Stimulated activated naive CD4-positive, alpha-beta T cell (primary cell): ENCODE measurements at regions not wholly inside any gene's neighbourhood (a gene's known extent, or its start where the extent isn't known, plus 50 kb on each side); places are given as distances from the start of the nearest gene placed in this dataset.

ENCODE experiments used
- DNase-seq, 6 experiments: peaks; one replicate each; lab custom pipeline; 2025; lab: John Stamatoyannopoulos, UW

DNA sequence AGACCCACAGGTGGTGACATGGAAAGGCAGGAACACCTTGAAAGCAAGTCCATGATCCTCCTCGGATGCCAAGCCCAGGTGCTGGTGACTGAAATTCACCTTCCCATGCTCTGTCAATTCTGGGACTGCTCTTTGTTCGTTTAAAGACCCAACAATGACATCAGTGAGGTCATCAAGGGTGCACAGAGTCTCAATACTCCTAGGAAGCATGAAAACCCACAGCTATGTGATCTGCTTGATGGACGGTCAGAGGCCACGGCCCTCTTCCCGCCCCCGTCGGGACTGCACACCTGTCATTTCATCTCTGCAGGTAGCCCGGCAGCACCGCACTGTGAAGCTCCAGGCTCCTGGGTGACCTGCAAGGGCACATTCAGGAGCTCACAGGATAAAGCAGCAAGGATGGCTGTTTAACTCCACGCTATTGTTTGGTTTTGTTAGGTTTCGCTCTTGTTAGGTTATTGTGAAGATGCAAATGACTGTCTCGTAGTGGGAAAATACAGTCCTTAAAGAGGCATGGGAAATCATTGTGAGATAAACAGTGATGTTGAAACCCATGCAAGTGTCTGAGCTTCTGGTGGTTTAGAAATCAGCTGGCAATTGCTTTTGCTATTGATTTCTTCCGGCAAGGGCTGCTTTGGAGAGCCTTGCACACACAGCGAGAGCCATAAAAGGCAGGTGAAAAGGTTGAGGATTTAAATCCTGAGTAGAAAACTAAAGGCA is 124.8 kb upstream of the AJAP1 start:
- DNase-seq = no peak

DNA sequence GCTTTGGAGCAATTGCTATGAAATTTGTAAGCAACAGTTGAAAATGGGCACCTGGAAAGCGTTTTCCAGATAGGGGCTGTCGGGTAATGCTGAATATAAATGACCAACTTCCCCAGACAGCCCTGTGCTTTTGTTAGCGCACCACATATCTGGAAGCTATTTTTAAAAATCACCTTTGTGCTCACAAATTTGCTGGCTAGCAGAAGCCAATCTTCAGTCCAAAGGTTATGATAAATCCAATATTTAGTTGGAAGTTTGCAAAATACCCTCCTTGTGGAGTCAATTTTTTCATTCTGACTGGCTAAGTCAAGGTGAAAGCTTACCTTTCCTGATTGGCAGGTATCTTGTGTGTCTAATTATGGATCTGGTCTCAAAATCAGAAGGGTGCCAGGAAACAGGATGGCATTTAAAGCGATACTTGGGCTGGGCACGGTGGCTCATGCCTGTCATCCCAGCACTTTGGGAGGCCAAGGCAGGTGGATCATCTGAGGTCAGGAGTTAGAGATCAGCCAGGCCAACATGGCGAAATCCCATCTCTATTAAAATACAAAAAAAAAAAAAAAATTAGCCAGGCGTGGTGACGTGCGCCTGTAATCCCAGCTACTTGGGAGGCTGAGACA is 124.1 kb upstream of the AJAP1 start:
- no peak for DNase-seq

DNA sequence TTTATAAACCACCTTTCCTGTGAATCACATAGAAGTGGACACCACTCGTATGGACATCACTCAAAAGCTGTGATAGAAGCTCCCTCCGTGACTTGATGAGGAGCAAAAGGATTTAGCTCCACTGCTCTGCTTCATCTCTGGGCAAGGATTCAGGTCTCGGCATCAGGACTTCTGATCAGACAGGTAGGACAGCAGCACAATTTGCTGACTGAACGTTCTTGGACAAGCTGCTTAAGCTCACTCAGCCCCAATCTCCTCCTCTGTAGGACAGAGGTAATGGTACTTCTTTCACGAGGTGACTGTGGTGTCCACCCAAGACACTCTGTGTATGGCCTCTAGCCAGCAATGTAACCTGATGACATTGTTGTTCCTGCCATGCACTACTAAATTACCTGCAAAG is 122.6 kb upstream of the AJAP1 start:
- DNase-seq = no peak

DNA sequence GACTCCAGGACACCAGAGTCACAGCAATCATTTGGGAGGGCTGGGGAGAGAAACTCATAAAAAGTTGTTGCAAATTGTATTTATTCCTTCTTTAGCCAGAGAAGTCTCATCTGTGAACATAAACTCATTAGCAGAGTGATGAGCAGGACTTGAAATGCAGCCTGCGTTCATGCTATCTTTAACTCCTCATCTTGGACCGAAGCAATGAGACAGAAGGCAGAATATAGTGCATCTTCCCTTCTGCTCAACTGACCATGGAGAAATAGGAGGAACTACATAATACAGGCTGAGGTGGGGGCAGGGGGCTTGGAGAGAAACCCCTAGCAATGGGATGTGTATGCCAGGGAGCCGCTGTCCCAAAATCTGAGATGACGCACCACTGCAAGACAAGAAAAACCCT is 121.8 kb upstream of the AJAP1 start:
- no peak for DNase-seq

DNA sequence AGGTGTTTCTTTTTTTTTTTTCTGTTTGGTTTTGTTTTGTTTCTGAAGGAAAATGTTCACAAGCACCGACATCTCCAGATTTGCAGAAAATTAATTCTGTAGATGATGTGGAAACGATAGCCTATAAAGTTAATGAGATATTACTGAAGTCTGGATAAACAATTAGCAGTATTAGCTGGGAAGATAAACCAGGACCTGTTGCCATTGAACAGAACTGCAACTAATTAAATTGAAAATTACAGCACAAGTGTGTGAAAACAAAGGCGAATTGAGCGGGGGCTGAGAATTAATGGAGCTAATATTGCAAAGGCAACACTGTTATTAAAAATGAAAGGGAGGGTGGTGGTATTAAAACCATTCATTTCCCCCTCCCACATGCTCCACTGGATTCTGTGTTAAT is 107.5 kb upstream of the AJAP1 start:
- DNase-seq = no peak

DNA sequence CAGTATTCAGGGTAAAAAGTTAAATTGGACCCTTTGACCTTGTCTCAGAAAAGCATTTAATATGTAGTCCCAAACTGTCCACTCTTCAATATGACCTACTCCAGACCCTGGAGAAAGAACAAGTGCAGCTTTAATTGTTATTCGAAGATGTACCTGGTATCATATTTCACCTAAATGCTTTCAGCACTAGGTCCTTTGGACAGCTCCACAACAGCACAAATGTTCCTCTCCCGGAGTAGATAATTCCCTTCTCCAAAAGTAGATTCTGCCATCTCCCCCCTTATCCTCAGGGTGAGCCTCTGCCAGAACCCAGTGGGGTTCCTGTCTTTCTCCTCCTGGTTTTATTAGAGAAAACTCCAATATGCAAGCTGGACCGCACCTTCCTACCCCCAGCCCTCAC is 104.5 kb upstream of the AJAP1 start:
- DNase-seq = no peak

DNA sequence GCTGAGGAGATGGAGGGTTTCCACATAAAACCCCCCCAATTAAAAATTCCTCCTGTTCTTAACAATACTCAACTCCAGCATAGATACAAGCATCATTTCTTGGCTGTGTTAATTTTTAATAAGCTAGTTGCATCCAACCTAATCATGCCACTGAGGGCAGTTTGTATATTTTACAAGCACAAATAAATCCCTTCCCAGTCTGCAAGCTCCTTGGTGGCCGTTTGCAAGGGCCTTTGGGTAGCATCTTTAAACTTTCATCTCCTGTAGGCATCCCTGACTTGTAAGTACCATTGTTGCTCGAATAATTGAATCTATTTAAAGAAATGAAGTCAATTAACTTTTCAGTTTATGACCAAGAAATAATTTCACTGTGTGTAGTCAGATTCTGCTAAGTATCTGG is 103.5 kb upstream of the AJAP1 start:
- DNase-seq = no peak

DNA sequence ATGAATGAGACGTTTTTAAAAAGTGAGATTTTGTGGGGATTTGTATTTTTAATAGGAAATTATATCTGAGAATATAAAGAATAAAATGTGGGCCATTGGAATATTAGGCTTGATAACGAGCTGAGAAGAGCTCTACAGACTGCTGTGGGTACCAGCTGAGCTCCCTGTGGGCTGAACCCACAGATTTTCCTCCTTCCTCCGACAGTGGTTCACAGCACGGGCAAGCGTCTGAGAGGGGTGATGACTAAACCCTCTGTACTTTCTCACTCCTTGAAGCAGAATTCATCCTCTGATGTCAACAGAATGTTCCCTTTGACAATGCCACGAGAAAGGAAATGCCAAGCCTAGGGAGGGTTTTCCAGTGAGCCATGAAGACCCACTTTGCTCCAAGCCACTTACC is 102.7 kb upstream of the AJAP1 start:
- DNase-seq = no peak

DNA sequence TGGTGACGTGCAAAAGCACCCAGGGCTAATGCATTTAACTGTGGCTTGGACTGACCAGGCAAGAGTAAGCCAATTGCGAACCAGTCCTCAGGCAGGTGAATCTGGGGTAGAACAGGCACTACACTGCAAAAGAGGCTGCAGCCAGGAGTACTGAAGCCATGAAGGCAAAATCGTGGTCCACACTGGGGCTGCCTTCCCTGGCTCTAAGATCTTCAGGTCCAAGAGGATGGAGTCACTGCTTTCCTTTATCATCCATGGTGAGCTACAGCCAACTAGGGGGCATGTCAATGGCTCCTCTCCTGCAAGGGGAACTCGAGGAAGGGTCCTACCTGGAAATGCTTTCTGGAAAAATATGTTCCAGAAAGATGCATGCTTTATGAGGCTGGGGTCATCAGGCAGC is 100.6 kb upstream of the AJAP1 start:
- DNase-seq = no peak

DNA sequence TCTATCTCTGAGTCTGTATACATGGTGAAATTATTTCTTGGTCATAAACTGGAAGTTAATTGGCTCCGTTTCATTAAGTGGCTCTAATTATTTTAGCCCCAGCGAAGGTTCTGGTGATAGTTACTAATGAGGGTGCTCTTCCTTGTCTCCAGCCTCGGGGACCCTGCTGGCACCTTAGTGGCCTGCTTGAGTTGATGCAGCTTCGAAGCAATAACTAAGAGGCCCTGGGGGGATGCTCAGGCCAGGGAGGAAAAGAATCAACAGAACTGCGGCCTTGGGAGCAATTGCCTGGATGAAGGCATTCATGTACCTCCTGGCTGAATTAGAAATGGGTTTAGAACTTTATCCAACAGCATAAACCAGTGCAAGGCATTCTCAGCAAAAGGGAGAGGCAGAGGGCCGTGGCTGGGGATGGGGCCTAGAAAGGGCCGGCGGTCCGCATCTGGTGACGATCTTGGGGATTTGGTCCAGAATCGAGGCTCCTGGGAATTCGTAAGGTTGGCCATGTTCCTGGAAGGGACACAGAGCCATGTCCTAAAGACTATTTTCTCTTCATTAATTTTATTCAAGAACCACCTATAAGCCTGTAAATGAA is 100.0 kb upstream of the AJAP1 start:
- no peak for DNase-seq

DNA sequence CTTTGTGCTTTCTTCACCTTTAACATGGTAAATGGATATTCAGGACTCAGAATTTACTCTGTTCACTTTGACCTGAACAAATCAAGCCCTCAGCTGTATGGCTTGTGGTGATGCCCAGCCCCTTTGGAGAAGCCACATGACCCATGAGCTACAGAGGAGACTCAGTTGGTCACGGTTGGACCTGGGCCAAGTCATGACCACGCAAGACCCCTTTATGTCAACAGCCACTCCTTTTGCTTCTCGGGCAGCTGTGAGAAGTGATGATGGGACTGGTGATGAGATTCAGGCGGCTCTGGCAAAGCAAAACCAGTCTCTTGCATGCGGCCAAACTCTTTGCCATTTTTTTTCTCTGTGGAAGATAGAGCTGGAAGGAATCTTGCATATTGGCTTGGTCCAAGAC is 96.5 kb upstream of the AJAP1 start:
- DNase-seq = no peak

DNA sequence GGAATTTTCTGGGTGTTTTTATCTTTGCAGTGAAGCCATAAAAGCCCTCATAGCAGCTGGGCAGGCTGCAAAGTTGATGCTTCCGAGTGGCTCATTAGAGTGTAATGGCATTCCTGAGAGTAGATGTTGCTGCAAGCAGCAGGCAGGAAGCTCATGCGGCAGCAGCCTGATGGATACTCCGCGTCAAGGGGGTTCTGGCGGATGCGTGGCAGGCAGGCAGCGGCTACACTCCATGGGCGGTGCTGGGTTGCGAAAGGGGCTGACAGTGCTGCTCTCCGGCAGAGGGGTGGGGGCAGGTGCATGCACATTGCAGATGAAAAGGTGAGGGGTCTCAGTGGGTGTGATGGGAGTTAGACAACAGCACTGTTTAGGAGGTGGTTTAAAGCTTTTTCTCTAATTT is 93.2 kb upstream of the AJAP1 start:
- DNase-seq = no peak

DNA sequence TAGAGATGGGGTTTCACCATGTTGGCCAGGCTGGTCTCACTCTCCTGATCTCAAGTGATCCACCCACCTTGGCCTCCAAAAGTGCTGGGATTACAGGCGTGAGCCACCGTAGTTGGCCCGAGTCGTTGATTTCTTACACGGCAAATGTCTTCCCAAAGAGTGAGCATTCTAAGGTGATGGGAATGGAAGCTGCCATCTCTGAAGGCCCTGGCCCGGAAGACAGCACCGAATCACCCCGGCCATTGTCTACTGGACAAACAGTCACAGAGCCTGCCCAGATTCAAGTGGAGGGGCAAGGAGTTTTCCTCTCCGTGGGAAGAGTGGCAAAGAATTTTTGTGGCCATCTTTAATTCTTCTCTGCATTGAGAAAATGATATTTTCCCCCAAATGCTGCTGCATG is 92.1 kb upstream of the AJAP1 start:
- DNase-seq = no peak

DNA sequence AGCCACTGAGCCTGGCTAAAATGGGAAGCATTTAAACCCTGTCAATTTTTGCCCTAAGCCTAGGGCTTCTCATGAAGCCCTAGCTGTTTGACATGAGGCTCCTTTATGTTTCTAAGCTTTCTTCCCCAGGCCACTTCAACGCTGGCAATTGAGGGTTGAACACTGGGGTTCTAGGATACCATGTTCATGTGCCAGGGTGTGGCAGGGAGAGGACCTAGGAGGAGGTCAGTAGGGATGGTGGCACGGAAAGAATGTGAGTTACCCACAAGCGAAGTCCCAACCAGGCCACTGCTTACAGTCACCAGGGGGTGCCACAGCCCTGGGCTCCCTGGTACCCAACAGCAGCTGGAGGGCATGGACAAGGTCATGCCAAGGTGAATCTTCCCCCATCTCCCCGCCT is 90.8 kb upstream of the AJAP1 start:
- no peak for DNase-seq

DNA sequence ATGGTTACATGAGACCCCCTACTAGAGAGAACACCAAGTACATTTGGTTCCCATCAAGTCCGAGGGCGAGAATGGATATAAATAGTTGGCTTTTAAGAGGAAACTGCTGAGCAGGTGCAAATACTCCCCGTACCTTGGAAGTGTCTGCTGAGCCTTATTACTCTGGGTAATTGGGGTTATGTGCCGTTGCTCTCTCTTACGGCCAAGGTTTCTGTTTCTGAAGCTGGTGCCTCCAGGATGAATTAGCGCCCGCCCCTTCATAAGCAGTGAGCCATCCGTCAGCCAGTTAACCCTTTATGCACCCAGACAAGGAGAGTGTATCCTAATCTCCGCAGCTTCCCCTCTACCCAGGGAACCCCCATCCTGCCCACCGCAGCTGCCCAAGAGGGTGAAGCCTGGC is 90.4 kb upstream of the AJAP1 start:
- no peak for DNase-seq

DNA sequence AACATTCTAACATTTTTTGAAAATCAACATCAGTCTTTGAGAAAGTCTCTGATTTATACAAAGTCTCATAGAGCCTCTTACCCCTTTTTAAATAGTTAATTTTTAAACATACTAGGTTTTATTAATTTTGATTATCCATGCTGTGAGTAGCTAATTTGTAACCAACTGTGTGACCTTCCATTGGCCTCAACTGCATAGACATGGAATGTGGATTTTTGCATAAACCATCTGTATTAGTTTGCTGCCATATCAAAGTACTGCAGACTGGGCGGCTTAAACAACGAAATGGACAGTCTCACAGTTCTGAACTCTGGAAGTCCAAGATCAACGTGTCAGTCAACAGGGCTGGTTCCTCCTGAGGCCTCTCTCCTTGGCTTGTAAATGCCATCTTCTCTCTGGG is 89.2 kb upstream of the AJAP1 start:
- no peak for DNase-seq

DNA sequence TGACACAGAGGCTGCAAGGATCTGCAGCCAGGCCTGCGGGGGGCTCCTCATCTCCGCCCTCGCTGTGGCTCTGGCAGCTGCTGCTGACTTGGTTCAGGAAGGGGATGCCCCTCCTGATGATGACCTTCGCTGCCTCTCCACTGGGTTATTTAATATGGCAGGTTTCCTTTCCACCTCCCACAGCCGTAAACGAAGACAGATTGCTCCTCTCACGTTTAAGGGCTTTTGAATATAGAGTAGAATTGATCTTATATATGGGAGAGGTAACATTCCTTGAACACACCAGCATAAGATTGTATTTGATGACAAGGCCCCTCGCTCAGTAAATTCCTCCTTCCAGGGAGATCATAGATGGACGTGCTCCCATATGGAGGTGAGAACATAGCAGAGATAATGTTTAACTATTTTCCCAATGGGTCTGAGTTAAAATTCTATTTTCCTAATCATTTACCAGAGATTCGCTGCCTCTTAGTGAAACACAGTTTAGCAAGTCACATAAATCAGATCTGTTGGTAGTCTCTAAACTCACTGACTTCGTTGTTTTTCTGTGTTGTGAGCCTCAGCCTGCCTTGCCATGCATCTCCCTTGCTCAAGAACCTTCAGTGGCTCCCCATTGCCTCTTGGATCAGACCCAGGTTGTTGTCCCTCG is 88.5 kb upstream of the AJAP1 start:
- DNase-seq = no peak

DNA sequence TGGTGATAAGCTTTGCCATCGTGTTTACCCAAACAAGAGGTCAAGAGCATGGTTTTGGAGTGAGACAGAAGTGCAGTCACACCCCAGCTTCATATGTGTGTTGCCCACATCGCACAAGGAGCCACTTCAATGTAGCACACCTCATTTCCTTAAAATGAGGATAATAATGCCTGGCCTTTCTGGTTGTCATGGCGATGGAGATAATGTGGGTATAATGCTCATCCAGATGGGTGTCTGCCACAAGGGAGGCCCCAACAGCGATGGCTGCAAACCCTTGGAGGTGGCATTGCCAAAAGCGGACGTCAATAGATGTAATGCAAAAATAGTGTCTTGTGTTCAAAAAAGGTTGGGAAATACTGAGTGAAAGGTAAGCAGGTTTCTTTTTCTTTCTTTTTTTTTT is 83.1 kb upstream of the AJAP1 start:
- DNase-seq = no peak

DNA sequence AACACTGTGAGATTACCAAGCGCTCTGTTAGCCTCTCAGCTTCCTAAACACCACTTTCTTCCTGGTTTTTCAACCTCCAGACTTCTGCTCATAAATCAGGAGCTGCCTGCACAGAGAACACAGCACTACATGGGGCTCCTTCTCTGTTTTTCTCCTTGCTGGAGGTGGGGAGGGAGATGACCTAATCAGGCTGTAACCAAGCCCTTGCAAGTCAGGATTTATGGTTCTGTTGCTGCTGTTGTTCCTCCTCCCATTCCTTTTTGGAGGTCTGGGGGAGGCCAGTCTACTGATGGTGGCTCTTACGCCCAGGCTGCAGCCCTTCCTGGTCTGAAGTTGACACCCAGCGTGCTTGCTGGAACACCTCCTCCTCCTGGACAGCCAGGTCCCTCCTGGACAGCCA is 80.9 kb upstream of the AJAP1 start:
- DNase-seq = no peak

DNA sequence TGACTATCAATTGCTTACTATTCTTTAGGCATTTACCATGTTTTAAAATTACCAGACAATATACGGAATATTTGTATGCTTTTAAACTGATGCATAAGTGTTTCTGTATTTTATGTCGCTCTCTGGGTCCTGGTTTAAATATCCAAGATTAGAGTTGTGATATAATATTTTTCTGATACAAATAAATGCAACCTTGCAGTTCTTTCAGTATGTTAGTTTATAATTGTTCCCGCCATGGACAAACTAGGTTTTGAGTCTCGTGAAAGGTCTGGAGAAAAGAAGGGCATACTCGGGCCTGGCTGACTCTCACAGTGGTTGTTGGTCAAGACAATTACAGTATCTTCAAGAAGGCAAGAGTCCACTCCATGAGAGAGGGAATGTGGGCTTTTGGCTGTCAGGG is 72.6 kb upstream of the AJAP1 start:
- DNase-seq = no peak

DNA sequence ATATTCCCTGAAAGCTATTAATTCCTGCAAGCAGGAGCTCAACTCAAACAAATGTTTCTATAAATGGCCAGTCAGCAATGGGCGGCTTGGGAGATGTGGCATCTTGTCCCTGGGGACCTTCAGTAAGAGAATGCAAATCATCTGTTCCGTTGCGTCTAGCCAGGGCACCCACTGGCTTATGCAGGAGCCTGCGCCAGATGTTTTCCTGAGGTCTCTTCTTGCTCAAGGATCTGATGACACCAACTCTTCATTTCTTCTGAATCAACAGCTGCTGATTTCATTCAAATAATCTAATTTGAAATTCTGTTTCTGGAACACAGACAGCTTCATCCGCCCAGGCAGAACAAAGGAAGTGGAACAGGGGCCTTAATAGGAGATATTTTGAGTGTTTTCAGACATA is 70.0 kb upstream of the AJAP1 start:
- no peak for DNase-seq

DNA sequence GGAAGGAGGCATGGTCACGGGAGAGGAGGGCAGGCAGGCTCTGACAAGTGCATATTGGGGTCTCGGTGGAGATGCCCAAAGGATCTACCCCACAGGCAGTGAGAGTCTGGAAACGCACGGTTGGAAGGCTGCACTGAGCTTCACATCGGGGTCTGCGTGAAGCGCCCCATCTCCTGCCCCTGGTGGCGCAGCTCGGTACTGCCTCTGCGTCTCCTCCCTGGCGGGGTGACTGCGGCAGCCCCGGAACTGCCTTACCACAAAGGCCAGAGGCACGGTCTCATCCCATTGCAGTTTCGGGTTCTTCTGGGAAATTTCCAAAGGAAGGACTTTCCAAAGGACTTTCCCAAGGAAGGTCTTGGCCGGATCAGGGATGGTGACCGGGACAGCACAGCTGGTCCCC is 69.2 kb upstream of the AJAP1 start:
- DNase-seq = peak in 1 of 6 experiments; percentile 4

DNA sequence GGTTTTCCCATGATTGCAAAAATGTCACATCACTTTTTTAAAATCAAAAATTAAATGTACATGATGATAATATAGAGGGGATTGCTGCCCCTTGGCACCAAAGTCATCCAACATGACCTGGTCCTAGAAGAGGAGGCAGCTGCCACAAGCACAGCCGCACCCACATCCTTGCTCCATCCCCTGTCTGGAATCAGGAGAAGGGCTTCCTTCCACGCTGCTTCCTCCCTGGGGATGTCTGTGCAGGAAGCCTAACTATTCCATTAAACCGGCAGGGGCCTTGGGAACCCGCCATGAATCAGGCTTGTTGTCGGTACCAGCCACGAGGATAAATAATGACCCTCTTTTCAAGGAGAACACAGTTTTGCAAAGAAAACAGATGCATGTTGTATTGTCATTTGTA is 68.7 kb upstream of the AJAP1 start:
- DNase-seq = no peak
